ENCODE measurements at regions not wholly inside any gene's neighbourhood (a gene's known extent, or its start where the extent isn't known, plus 50 kb on each side); places are given as distances from the start of the nearest gene placed in this dataset.

DNA sequence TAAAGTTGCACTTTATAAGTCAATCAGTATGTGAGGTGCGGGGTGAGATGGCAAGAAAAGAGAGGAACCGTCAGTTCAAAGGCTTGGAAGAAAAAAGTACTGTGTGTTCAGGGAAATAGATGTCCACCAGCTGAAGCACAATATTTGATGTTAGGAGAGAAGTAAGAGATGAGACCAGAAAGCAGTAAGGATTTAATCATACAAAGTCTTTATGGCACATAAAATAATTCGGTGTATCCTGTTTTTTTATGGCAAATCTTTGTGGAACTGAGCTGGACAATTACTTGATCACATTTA is 197.2 kb downstream of the FAXC start:
- TF ChIP-seq, protein P1, sequence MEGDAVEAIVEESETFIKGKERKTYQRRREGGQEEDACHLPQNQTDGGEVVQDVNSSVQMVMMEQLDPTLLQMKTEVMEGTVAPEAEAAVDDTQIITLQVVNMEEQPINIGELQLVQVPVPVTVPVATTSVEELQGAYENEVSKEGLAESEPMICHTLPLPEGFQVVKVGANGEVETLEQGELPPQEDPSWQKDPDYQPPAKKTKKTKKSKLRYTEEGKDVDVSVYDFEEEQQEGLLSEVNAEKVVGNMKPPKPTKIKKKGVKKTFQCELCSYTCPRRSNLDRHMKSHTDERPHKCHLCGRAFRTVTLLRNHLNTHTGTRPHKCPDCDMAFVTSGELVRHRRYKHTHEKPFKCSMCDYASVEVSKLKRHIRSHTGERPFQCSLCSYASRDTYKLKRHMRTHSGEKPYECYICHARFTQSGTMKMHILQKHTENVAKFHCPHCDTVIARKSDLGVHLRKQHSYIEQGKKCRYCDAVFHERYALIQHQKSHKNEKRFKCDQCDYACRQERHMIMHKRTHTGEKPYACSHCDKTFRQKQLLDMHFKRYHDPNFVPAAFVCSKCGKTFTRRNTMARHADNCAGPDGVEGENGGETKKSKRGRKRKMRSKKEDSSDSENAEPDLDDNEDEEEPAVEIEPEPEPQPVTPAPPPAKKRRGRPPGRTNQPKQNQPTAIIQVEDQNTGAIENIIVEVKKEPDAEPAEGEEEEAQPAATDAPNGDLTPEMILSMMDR (conservative IDR thresholded peaks at IDR 0.05; ENCODE audit: low read depth, low read length) = no peak; the same call in 1 of the 2 replicates
- TF ChIP-seq EZH2 (IDR thresholded peaks at IDR 0.05; ENCODE audit: borderline replicate concordance, low read depth, low read length, poor library complexity, severe bottlenecking) = no peak

Measured in A673 (cell line).